OCI-LY7 (cell line): ENCODE measurements at regions not wholly inside any gene's neighbourhood (a gene's known extent, or its start where the extent isn't known, plus 50 kb on each side); places are given as distances from the start of the nearest gene placed in this dataset.

ENCODE experiments used
- CTCF ChIP-seq: fragments of 200-600 bp; sonication (generic); conservative IDR thresholded peaks from 2 replicates; pipeline ENCODE4 v1.5.1; 2014; ENCODE audit warnings: mild to moderate bottlenecking, antibody characterized with exemption, low read length, moderate library complexity, mixed read lengths
- EZH2phosphoT487 ChIP-seq: fragments of 200-600 bp; sonication (generic); IDR thresholded peaks from 2 replicates; pipeline ENCODE4 v1.6.1; 2018; ENCODE audit warnings: low read depth, borderline replicate concordance, mild to moderate bottlenecking, mixed run types, antibody characterized with exemption, low read length, moderate library complexity, mixed read lengths

- no peak for TF ChIP-seq CTCF
- no peak for TF ChIP-seq EZH2phosphoT487
Observed at GRCh38 chr6:139500977-139501376, 126.5 kb upstream of the CITED2 start.
